ENCODE measurements at regions not wholly inside any gene's neighbourhood (a gene's known extent, or its start where the extent isn't known, plus 50 kb on each side); places are given as distances from the start of the nearest gene placed in this dataset.

DNA sequence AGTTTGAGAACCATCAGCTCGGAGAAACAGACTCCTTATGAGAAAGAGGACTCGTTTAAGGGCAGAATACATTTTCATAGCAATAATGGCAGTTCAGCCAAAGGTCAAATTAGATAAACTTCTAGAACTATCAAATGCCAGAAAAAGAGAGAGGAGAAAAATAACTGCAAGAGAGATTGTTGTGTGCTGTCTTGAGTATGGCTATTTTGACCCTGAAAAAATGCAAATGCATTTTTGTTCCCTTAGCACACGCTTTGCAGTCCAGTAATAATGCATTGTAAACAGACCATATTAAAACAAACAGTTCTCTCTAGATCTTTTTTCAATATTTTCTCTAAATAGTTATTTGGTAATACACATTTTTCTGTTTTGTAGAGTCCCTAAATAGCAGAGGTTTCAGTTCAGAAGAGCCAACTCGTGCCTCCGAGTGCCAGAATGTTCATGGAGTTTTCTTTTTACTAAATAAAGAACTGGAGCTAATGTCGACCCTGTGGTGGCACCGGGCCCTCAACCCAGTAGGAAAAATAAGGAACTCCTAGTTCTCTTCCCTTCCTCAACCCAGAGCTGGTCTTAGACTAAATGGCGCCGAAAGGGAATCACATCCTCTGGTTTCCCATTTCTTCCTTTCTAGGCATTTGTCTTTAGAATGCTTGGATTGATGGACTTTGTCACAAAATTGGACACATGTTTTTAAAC lies 298.0 kb downstream of the MAP2K4 start:
- TF ChIP-seq PKNOX1 (IDR thresholded peaks at IDR 0.05) (no peak), EZH2 (IDR thresholded peaks at IDR 0.05; ENCODE audit: borderline replicate concordance, control insufficient read depth, low read depth, low read length) (no peak), CTCF (IDR thresholded peaks at IDR 0.05 in 2 of 3, conservative IDR thresholded peaks at IDR 0.05 in 1 of 3; ENCODE audit: control insufficient read depth in 2 of 3, extremely low read depth in 1 of 3, insufficient read depth in 1 of 3, low read depth in 3 of 3, low read length in 3 of 3) (no peak), SUZ12 (IDR thresholded peaks at IDR 0.05; ENCODE audit: unreplicated experiment) (no peak), KDM1A (IDR thresholded peaks at IDR 0.05; ENCODE audit: borderline replicate concordance) (no peak), SMC3 (IDR thresholded peaks at IDR 0.05; ENCODE audit: borderline replicate concordance, low read length) (no peak), WRNIP1 (IDR thresholded peaks at IDR 0.05; ENCODE audit: borderline replicate concordance, low read depth, low read length) (no peak)

Data from GM12878 (cell line).